ENCODE measurements at regions not wholly inside any gene's neighbourhood (a gene's known extent, or its start where the extent isn't known, plus 50 kb on each side); places are given as distances from the start of the nearest gene placed in this dataset.

DNA sequence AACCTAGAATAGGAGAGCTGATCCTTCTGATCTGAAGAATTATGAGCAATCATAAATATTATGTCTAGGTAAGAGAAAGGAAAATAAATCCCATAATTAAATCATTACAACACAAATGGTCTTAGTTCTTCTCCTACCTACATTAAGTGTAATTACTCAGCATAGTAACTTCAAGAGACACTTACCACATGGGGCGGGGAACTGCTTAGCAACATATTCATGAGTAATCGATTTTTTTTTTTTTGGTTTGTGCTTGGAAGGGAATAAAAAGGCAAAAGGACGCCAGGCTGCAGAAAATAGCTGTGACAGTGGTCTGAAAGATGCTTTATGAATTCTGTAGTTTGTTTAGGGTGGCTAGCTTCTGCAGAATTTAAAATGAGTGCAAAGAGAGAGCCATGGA, 103.3 kb upstream of the HTR2A start:
- ChIA-PET CTCF (no interaction called here), POLR2A (no interaction called here)
- TF ChIP-seq ZNF843 (tag by site-specific recombination; IDR thresholded peaks at IDR 0.05) (no peak), ZNF169 (tag by site-specific recombination; IDR thresholded peaks at IDR 0.05) (no peak), ZNF830 (tag by site-specific recombination; IDR thresholded peaks at IDR 0.05; ENCODE audit: low read depth) (no peak), SETDB1 (IDR thresholded peaks at IDR 0.05; ENCODE audit: insufficient read length, low read length) (no peak), ZNF155 (tag by site-specific recombination; IDR thresholded peaks at IDR 0.05) (no peak), ZNF624 (tag by site-specific recombination; IDR thresholded peaks at IDR 0.05) (no peak)
- H3K27ac ChIP-seq (ENCODE audit: extremely low read depth, low read depth, low read length), result no peak overlapping the region
- no peaks in the 10 kb centered on the region for H3K4me1 ChIP-seq (ENCODE audit: control insufficient read depth, insufficient read depth, low read length)
- no peaks in the 10 kb centered on the region for H3K9me3 ChIP-seq (ENCODE audit: control insufficient read depth, insufficient read depth, low read depth, low read length)
- H3K36me3 ChIP-seq (ENCODE audit: control insufficient read depth in 2 of 2, insufficient read depth in 1 of 2, low read length in 2 of 2), result no peaks in the 10 kb centered on the region
- H3K4me3 ChIP-seq (ENCODE audit: low read depth, low read length), result no peak overlapping the region

GRCh38 chr13:46996316-46997030, 99.6 kb upstream of the HTR2A start:
- Histone ChIP-seq H3K4me1 (ENCODE audit: control insufficient read depth, insufficient read depth, low read length) (no peaks in the 10 kb centered on the region), H3K27ac (ENCODE audit: extremely low read depth, low read depth, low read length) (no peak overlapping the region), H3K36me3 (ENCODE audit: control insufficient read depth in 2 of 2, insufficient read depth in 1 of 2, low read length in 2 of 2) (no peaks in the 10 kb centered on the region), H3K4me3 (ENCODE audit: low read depth, low read length) (no peak overlapping the region), H3K9me3 (ENCODE audit: control insufficient read depth, insufficient read depth, low read depth, low read length) (no peaks in the 10 kb centered on the region)
- POLR2A ChIA-PET, result no interaction called here
- CTCF ChIA-PET, result interaction anchor here (0.9 kb wide), 1 partner anchor 23 kb away, joined by 4 read pairs; no protein-coding TSS in a partner anchor
- TF ChIP-seq HOXC10 (CRISPR knock-in tag; IDR thresholded peaks at IDR 0.05), result no peak
- no peak for TF ChIP-seq ZNF623 (tag by site-specific recombination; IDR thresholded peaks at IDR 0.05)
- TF ChIP-seq, protein P1, sequence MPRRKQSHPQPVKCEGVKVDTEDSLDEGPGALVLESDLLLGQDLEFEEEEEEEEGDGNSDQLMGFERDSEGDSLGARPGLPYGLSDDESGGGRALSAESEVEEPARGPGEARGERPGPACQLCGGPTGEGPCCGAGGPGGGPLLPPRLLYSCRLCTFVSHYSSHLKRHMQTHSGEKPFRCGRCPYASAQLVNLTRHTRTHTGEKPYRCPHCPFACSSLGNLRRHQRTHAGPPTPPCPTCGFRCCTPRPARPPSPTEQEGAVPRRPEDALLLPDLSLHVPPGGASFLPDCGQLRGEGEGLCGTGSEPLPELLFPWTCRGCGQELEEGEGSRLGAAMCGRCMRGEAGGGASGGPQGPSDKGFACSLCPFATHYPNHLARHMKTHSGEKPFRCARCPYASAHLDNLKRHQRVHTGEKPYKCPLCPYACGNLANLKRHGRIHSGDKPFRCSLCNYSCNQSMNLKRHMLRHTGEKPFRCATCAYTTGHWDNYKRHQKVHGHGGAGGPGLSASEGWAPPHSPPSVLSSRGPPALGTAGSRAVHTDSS (tag by site-specific recombination; IDR thresholded peaks at IDR 0.05), result no peak
- TF ChIP-seq, protein P2, sequence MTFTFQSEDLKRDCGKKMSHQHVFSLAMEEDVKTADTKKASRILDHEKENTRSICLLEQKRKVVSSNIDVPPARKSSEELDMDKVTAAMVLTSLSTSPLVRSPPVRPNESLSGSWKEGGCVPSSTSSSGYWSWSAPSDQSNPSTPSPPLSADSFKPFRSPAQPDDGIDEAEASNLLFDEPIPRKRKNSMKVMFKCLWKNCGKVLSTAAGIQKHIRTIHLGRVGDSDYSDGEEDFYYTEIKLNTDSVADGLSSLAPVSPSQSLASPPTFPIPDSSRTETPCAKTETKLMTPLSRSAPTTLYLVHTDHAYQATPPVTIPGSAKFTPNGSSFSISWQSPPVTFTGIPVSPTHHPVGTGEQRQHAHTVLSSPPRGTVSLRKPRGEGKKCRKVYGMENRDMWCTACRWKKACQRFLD (tag by site-specific recombination; IDR thresholded peaks at IDR 0.05), result no peak
- no peak for TF ChIP-seq GFI1B (tag by site-specific recombination; IDR thresholded peaks at IDR 0.05)
- TF ChIP-seq ZNF18 (tag by site-specific recombination; IDR thresholded peaks at IDR 0.05), result no peak
- TF ChIP-seq ZNF112 (tag by site-specific recombination; IDR thresholded peaks at IDR 0.05), result no peak
- no peak for TF ChIP-seq ZNF148 (tag by site-specific recombination; IDR thresholded peaks at IDR 0.05; ENCODE audit: borderline replicate concordance)
- no peak for TF ChIP-seq ZNF248 (tag by site-specific recombination; IDR thresholded peaks at IDR 0.05)

DNA sequence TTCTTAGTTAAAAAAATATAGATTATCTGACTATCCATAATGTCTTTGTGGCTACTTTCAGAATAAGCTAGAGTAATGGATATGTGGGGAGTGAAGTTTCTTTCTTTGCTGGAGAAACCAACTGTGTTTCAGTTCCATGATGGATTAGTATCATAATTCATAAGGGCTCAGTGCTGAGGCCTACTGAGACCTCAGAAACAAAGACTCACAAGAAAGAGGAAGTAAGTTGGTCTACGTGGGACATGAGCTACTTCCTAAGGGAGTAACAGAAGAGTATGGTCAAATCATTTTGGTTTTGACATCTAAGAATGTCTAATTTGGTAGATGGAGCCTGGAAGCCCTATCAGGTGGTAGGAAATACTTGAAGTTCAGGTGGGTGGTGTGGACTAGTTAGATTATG, 99.0 kb upstream of the HTR2A start:
- H3K4me1 ChIP-seq (ENCODE audit: control insufficient read depth, insufficient read depth, low read length), result no peaks in the 10 kb centered on the region
- no peaks in the 10 kb centered on the region for H3K9me3 ChIP-seq (ENCODE audit: control insufficient read depth, insufficient read depth, low read depth, low read length)
- POLR2A ChIA-PET, result no interaction called here
- no peak overlapping the region for H3K4me3 ChIP-seq (ENCODE audit: low read depth, low read length)
- H3K36me3 ChIP-seq (ENCODE audit: control insufficient read depth in 2 of 2, insufficient read depth in 1 of 2, low read length in 2 of 2), result no peaks in the 10 kb centered on the region
- CTCF ChIA-PET, result interaction anchor here (0.7 kb wide), 1 partner anchor 61 kb away, joined by 5 read pairs; no protein-coding TSS in a partner anchor
- no peak overlapping the region for H3K27ac ChIP-seq (ENCODE audit: extremely low read depth, low read depth, low read length)
- TF ChIP-seq, protein P3, sequence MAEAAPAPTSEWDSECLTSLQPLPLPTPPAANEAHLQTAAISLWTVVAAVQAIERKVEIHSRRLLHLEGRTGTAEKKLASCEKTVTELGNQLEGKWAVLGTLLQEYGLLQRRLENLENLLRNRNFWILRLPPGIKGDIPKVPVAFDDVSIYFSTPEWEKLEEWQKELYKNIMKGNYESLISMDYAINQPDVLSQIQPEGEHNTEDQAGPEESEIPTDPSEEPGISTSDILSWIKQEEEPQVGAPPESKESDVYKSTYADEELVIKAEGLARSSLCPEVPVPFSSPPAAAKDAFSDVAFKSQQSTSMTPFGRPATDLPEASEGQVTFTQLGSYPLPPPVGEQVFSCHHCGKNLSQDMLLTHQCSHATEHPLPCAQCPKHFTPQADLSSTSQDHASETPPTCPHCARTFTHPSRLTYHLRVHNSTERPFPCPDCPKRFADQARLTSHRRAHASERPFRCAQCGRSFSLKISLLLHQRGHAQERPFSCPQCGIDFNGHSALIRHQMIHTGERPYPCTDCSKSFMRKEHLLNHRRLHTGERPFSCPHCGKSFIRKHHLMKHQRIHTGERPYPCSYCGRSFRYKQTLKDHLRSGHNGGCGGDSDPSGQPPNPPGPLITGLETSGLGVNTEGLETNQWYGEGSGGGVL (tag by site-specific recombination; IDR thresholded peaks at IDR 0.05), result no peak
- TF ChIP-seq GFI1B (tag by site-specific recombination; IDR thresholded peaks at IDR 0.05) (no peak), ZNF10 (tag by site-specific recombination; IDR thresholded peaks at IDR 0.05) (no peak), IKZF3 (tag by site-specific recombination; IDR thresholded peaks at IDR 0.05) (no peak), TCF7L2 (IDR thresholded peaks at IDR 0.05; ENCODE audit: borderline replicate concordance, low read depth, low read length) (no peak), ZFP41 (tag by site-specific recombination; IDR thresholded peaks at IDR 0.05; ENCODE audit: borderline replicate concordance) (no peak), ZFP69B (tag by site-specific recombination; IDR thresholded peaks at IDR 0.05) (no peak), ZNF626 (tag by site-specific recombination; IDR thresholded peaks at IDR 0.05) (no peak), ZBTB21 (tag by site-specific recombination; IDR thresholded peaks at IDR 0.05) (no peak), ZBTB20 (tag by site-specific recombination; IDR thresholded peaks at IDR 0.05) (no peak)
